Loucy (cell line): ENCODE measurements at regions not wholly inside any gene's neighbourhood (a gene's known extent, or its start where the extent isn't known, plus 50 kb on each side); places are given as distances from the start of the nearest gene placed in this dataset.

ENCODE experiments used
- H2AFZ ChIP-seq: fragments of 200-600 bp; sonication (generic); 2 replicates; pipeline ENCODE4 v1.6.0; 2016; ENCODE audit warnings: antibody characterized with exemption, mild to moderate bottlenecking, low read length, moderate library complexity
- H3F3A ChIP-seq: fragments of 200-600 bp; 2 replicates; pipeline ENCODE4 v1.6.0; 2016; ENCODE audit warnings: antibody characterized with exemption, low read depth, mild to moderate bottlenecking
- H3K27me3 ChIP-seq: fragments of 200-600 bp; sonication (generic); 2 replicates; pipeline ENCODE4 v1.6.1; 2014; ENCODE audit warnings: low read length, mild to moderate bottlenecking; ENCODE audit not compliant: insufficient read depth, poor library complexity, severe bottlenecking
- H3K36me3 ChIP-seq: fragments of 200-600 bp; sonication (generic); 2 replicates; pipeline ENCODE4 v1.6.1; 2016; ENCODE audit warnings: low read length; ENCODE audit not compliant: insufficient read depth
- H3K4me1 ChIP-seq: fragments of 200-600 bp; sonication (generic); 2 replicates; pipeline ENCODE4 v1.5.1; 2014; ENCODE audit warnings: low read length, mild to moderate bottlenecking; ENCODE audit not compliant: insufficient read depth, poor library complexity, severe bottlenecking
- H3K4me2 ChIP-seq: fragments of 200-600 bp; sonication (generic); 2 replicates; pipeline ENCODE4 v1.6.0; 2014; ENCODE audit warnings: antibody characterized with exemption, low read length, low read depth, mild to moderate bottlenecking; ENCODE audit not compliant: poor library complexity, severe bottlenecking
- H3K4me3 ChIP-seq: fragments of 200-600 bp; sonication (generic); 2 replicates; pipeline ENCODE4 v1.5.1; 2014; ENCODE audit warnings: low read length, mild to moderate bottlenecking, mixed read lengths; ENCODE audit not compliant: poor library complexity, severe bottlenecking
- H3K79me2 ChIP-seq: fragments of 200-600 bp; sonication (generic); 2 replicates; pipeline ENCODE4 v1.6.1; 2014; ENCODE audit warnings: low read length; ENCODE audit not compliant: insufficient read depth
- H3K9ac ChIP-seq: fragments of 200-600 bp; sonication (generic); 2 replicates; pipeline ENCODE4 v1.6.0; 2014; ENCODE audit warnings: mild to moderate bottlenecking, low read depth, low read length, moderate library complexity; ENCODE audit not compliant: poor library complexity, severe bottlenecking
- H3K9me2 ChIP-seq: fragments of 200-600 bp; sonication (generic); replicated peaks from 2 replicates; pipeline ENCODE4 v1.6.1; 2016; ENCODE audit warnings: low read depth, low read length, mixed read lengths
- H3K9me3 ChIP-seq: fragments of 200-600 bp; sonication (generic); 2 replicates; pipeline ENCODE4 v1.6.1; 2014; ENCODE audit warnings: mild to moderate bottlenecking, antibody characterized with exemption, low read length, low read depth; ENCODE audit not compliant: insufficient read depth
- H4K20me1 ChIP-seq: fragments of 200-600 bp; sonication (generic); 2 replicates; pipeline ENCODE4 v1.6.0; 2014; ENCODE audit warnings: antibody characterized with exemption, low read length, mild to moderate bottlenecking; ENCODE audit not compliant: insufficient read depth, poor library complexity, severe bottlenecking
- CTCF ChIP-seq: fragments of 200-600 bp; sonication (generic); conservative IDR thresholded peaks from 2 replicates; pipeline ENCODE4 v1.5.1; 2014; ENCODE audit warnings: mild to moderate bottlenecking, antibody characterized with exemption, low read length
- EZH2phosphoT487 ChIP-seq: fragments of 200-600 bp; IDR thresholded peaks from 2 replicates; pipeline ENCODE4 v1.6.1; 2018; ENCODE audit warnings: antibody characterized with exemption, mild to moderate bottlenecking, moderate library complexity, borderline replicate concordance

DNA sequence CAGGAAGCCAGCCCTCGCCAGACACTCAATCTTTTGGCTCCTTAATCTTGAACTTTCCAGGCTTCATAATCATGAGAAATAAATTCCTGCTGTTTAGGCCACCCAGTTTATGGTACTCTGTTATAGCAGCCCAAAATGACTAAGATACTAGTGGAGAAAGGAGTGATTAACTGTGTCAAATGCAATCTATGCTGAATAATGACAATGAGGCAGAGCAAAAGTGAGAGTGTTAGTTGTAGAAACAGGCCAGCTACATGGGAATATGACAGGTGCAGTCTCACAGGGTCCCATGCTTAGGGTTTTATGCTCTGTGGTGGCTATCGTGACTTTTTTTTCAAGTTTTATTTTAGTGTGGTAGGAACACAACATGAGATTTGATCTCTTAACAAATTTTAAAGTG is 888.8 kb downstream of the TTLL7 start:
- H4K20me1 ChIP-seq: no peaks in the 10 kb centered on the region
- H3K36me3 ChIP-seq: no peaks in the 10 kb centered on the region
- no peaks in the 10 kb centered on the region for H3F3A ChIP-seq
- no peak overlapping the region for H2AFZ ChIP-seq
- no peaks in the 10 kb centered on the region for H3K9me2 ChIP-seq
- H3K9ac ChIP-seq: no peak overlapping the region
- H3K4me2 ChIP-seq: no peak overlapping the region
- H3K4me3 ChIP-seq: no peak overlapping the region
- H3K27me3 ChIP-seq: no peaks in the 10 kb centered on the region
- no peaks in the 10 kb centered on the region for H3K79me2 ChIP-seq
- H3K9me3 ChIP-seq: no peaks in the 10 kb centered on the region
- no peaks in the 10 kb centered on the region for H3K4me1 ChIP-seq
- no peak for TF ChIP-seq EZH2phosphoT487
- no peak for TF ChIP-seq CTCF

GRCh38 chr1:83109692-83110091 is 889.2 kb downstream of the TTLL7 start:
- H3K9ac ChIP-seq: no peak overlapping the region
- no peak overlapping the region for H3K4me2 ChIP-seq
- H3F3A ChIP-seq: no peaks in the 10 kb centered on the region
- no peak overlapping the region for H2AFZ ChIP-seq
- no peaks in the 10 kb centered on the region for H3K9me2 ChIP-seq
- H3K4me3 ChIP-seq: no peak overlapping the region
- H3K27me3 ChIP-seq: no peaks in the 10 kb centered on the region
- H3K4me1 ChIP-seq: no peaks in the 10 kb centered on the region
- TF ChIP-seq CTCF (no peak), EZH2phosphoT487 (no peak)
- no peaks in the 10 kb centered on the region for H4K20me1 ChIP-seq
- no peaks in the 10 kb centered on the region for H3K79me2 ChIP-seq
- H3K36me3 ChIP-seq: no peaks in the 10 kb centered on the region
- H3K9me3 ChIP-seq: no peaks in the 10 kb centered on the region

GRCh38 chr1:83104558-83104957 is 894.4 kb downstream of the TTLL7 start:
- H3F3A ChIP-seq: no peaks in the 10 kb centered on the region
- H3K4me3 ChIP-seq: no peak overlapping the region
- no peaks in the 10 kb centered on the region for H3K9me3 ChIP-seq
- H3K4me2 ChIP-seq: no peak overlapping the region
- H3K36me3 ChIP-seq: no peaks in the 10 kb centered on the region
- H3K27me3 ChIP-seq: no peaks in the 10 kb centered on the region
- H3K9me2 ChIP-seq: no peaks in the 10 kb centered on the region
- no peaks in the 10 kb centered on the region for H3K79me2 ChIP-seq
- no peaks in the 10 kb centered on the region for H3K4me1 ChIP-seq
- H2AFZ ChIP-seq: no peak overlapping the region
- TF ChIP-seq CTCF (no peak), EZH2phosphoT487 (no peak)
- H4K20me1 ChIP-seq: no peaks in the 10 kb centered on the region
- H3K9ac ChIP-seq: no peak overlapping the region
